Endothelial cell of umbilical vein (primary cell): ENCODE measurements at regions not wholly inside any gene's neighbourhood (a gene's known extent, or its start where the extent isn't known, plus 50 kb on each side); places are given as distances from the start of the nearest gene placed in this dataset.

ENCODE experiments used
- BruUV-seq: library from RNA; stranded (reverse); fragments of 400-500 nt; replicated peaks from 2 replicates; lab custom pipeline; 2021; lab: Mats Ljungman, UMichigan
- CTCF ChIA-PET: fragments of 300-600, 350-600 bp; sonication (Branson Sonifier 250); formaldehyde crosslinking; loops from one replicate; lab custom pipeline; 2021; ENCODE audit warnings: antibody characterized with exemption, inconsistent platforms; lab: Charles Lee
- POLR2A ChIA-PET: fragments of 300-600, 350-600 bp; sonication (Branson Sonifier 250); formaldehyde crosslinking; loops from one replicate; lab custom pipeline; 2021; ENCODE audit warnings: antibody characterized with exemption, inconsistent platforms; lab: Charles Lee
- DNase-seq: peaks from one replicate; pipeline ENCODE4 v3.0.0-alpha.2; 2011; ENCODE audit warnings: low read depth, low spot score
- FAIRE-seq: peaks from 2 replicates; lab custom pipeline; 2011; peaks lifted over from hg19 to GRCh38; lab: Jason Lieb, UNC
- H2AFZ ChIP-seq: 2 replicates; pipeline ENCODE4 v1.6.0; 2012; ENCODE audit warnings: low read depth, low read length, control low read depth, inconsistent platforms
- H3K27ac ChIP-seq: 2 replicates; pipeline ENCODE4 v1.5.1; 2011; ENCODE audit warnings: low read depth, mild to moderate bottlenecking, control low read depth, low read length, moderate library complexity; ENCODE audit not compliant: insufficient read depth
- H3K27me3 ChIP-seq, 2 experiments: 2 replicates each; pipeline versions ENCODE4 v1.6.0 to v1.6.1; 2011; ENCODE audit warnings: low read length in 2 of 2, mixed read lengths in 1 of 2; ENCODE audit not compliant: control insufficient read depth in 2 of 2, insufficient read depth in 2 of 2
- H3K36me3 ChIP-seq, 2 experiments: 2 replicates in 1 of 2; 3 replicates in 1 of 2; pipeline ENCODE4 v1.5.1; 2011; ENCODE audit warnings: low read length in 2 of 2, mild to moderate bottlenecking in 1 of 2, moderate library complexity in 1 of 2; ENCODE audit not compliant: control insufficient read depth in 2 of 2, insufficient read depth in 2 of 2; ENCODE audit errors: extremely low read depth in 1 of 2
- H3K4me1 ChIP-seq: 3 replicates; pipeline ENCODE4 v1.5.1; 2011; ENCODE audit warnings: mild to moderate bottlenecking, low read length; ENCODE audit not compliant: control insufficient read depth, insufficient read depth; ENCODE audit errors: extremely low read depth
- H3K4me2 ChIP-seq: 2 replicates; pipeline ENCODE4 v1.6.1; 2011; ENCODE audit warnings: low read length, control low read depth, mixed read lengths; ENCODE audit not compliant: insufficient read depth
- H3K4me3 ChIP-seq, 3 experiments: fragments of 200-600 bp in 1 of 3; sonication (generic), shearing (Covaris generic) in 1 of 3; replicated peaks in 1 of 3; 2 replicates each; pipeline ENCODE4 v1.5.1; 2011 to 2016; ENCODE audit warnings: control low read depth in 3 of 3, low read length in 3 of 3, mild to moderate bottlenecking in 2 of 3, inconsistent platforms in 1 of 3, low read depth in 1 of 3, moderate library complexity in 1 of 3; ENCODE audit not compliant: insufficient read depth in 1 of 3
- H3K79me2 ChIP-seq: 2 replicates; pipeline ENCODE4 v1.6.0; 2012; ENCODE audit warnings: low read length, inconsistent platforms; ENCODE audit not compliant: control insufficient read depth, insufficient read depth
- H3K9ac ChIP-seq: replicated peaks from 2 replicates; pipeline ENCODE3; 2011; ENCODE audit warnings: low read length, control low read depth; ENCODE audit not compliant: insufficient read depth; ENCODE audit errors: extremely low read depth
- H3K9me1 ChIP-seq: replicated peaks from 3 replicates; pipeline ENCODE4 v1.6.0; 2011; ENCODE audit warnings: mild to moderate bottlenecking, low read length; ENCODE audit not compliant: control insufficient read depth, insufficient read depth; ENCODE audit errors: extremely low read depth
- H3K9me3 ChIP-seq: replicated peaks from 2 replicates; pipeline ENCODE4 v1.5.1; 2012; ENCODE audit warnings: low read length, inconsistent platforms; ENCODE audit not compliant: control insufficient read depth, insufficient read depth
- H4K20me1 ChIP-seq: replicated peaks from 2 replicates; pipeline ENCODE3; 2011; ENCODE audit warnings: mild to moderate bottlenecking, low read length; ENCODE audit not compliant: control insufficient read depth, insufficient read depth; ENCODE audit errors: extremely low read depth
- CTCF ChIP-seq, 2 donors: IDR thresholded peaks; 1 replicate in 1 of 2; 2 replicates in 1 of 2; pipeline ENCODE4 v1.5.1; 2011; ENCODE audit warnings: low read length in 2 of 2, mild to moderate bottlenecking in 2 of 2, moderate library complexity in 2 of 2, control low read depth in 1 of 2, inconsistent platforms in 1 of 2, low read depth in 1 of 2; ENCODE audit not compliant: insufficient read depth in 1 of 2; ENCODE audit errors: extremely low read depth in 1 of 2
- EZH2 ChIP-seq: IDR thresholded peaks from 2 replicates; pipeline ENCODE4 v1.6.1; 2012; ENCODE audit warnings: borderline replicate concordance, low read depth, mild to moderate bottlenecking, moderate library complexity, low read length, inconsistent platforms; ENCODE audit not compliant: severe bottlenecking
- FOS ChIP-seq: IDR thresholded peaks from 2 replicates; pipeline ENCODE4 v1.6.1; 2011; ENCODE audit warnings: mild to moderate bottlenecking, low read length, moderate library complexity, borderline replicate concordance; ENCODE audit not compliant: insufficient read depth
- GATA2 ChIP-seq: IDR thresholded peaks from 2 replicates; pipeline ENCODE4 v1.7.0; 2011; ENCODE audit warnings: low read depth, mild to moderate bottlenecking, moderate library complexity, mixed read lengths, low read length; ENCODE audit not compliant: insufficient read length, insufficient read depth
- JUN ChIP-seq: IDR thresholded peaks from 2 replicates; pipeline ENCODE4 v1.6.1; 2011; ENCODE audit warnings: borderline replicate concordance, low read depth; ENCODE audit not compliant: insufficient read length, insufficient read depth
- MYC ChIP-seq: IDR thresholded peaks from one replicate; pipeline ENCODE4 v1.6.1; 2011; ENCODE audit warnings: mild to moderate bottlenecking, low read depth, low read length
- POLR2A ChIP-seq: IDR thresholded peaks from 2 replicates; pipeline ENCODE4 v1.6.1; 2012; ENCODE audit warnings: low read depth, mild to moderate bottlenecking, control low read depth, low read length
- POLR2AphosphoS5 ChIP-seq: IDR thresholded peaks from 2 replicates; pipeline ENCODE4 v1.6.1; 2012; ENCODE audit warnings: low read depth, mild to moderate bottlenecking, control low read depth, low read length, moderate library complexity; ENCODE audit not compliant: insufficient read depth
- dilution Hi-C: fragments of 300-500 bp; cut with MboI; formaldehyde crosslinking; loops from one replicate; pipeline ENCODE4 v1.15.0; 2019; ENCODE audit warnings: low sequenced_read_pairs; ENCODE audit not compliant: extremely low pct_ligation_motif_present
- intact Hi-C: fragments of 100-400 bp; cut with micrococcal nuclease; formaldehyde crosslinking; loops from one replicate; pipeline ENCODE4 v1.10.0; 2022
- TF ChIP-seq, protein P1 (sequence below): IDR thresholded peaks from 2 replicates; pipeline ENCODE4 v1.6.1; 2011; ENCODE audit not compliant: insufficient read depth, insufficient read length

GRCh38 chr4:153850533-153851280 is 61.8 kb upstream of the SFRP2 start:
- no TSS peak for BruUV-seq
- CTCF ChIA-PET, result interaction anchor here (1.5 kb wide), 1 partner anchor 11 kb away, joined by 3 read pairs; no protein-coding TSS in a partner anchor

More at GRCh38 chr4:153850533-153851280, 61.8 kb upstream of the SFRP2 start:
- Histone ChIP-seq H4K20me1 (no peaks in the 10 kb centered on the region), H3K36me3 (no peaks in the 10 kb centered on the region), H3K9me1 (no peaks in the 10 kb centered on the region), H3K4me3 (no peak overlapping the region), H3K79me2 (no peaks in the 10 kb centered on the region), H3K9ac (no peak overlapping the region), H3K27me3 (no peaks in the 10 kb centered on the region), H3K4me2 (no peak overlapping the region), H3K9me3 (no peaks in the 10 kb centered on the region), H3K27ac (no peak overlapping the region), H2AFZ (no peak overlapping the region), H3K4me1 (no peaks in the 10 kb centered on the region)
- dilution Hi-C loops (no loop called here), intact Hi-C loops (no loop called here)
- TF ChIP-seq JUN (no peak), MYC (no peak), GATA2 (no peak), EZH2 (no peak), FOS (no peak), POLR2A (no peak), CTCF (IDR thresholded peaks at IDR 0.05; ENCODE audit: extremely low read depth in 1 of 2, insufficient read depth in 1 of 2, low read depth in 1 of 2, low read length in 2 of 2) (no peak), POLR2AphosphoS5 (no peak)
- TF ChIP-seq, protein P1, sequence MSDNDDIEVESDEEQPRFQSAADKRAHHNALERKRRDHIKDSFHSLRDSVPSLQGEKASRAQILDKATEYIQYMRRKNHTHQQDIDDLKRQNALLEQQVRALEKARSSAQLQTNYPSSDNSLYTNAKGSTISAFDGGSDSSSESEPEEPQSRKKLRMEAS, result no peak
- no peak for DNase-seq
- FAIRE-seq, result no peak
- POLR2A ChIA-PET, result no interaction called here
